Erythroblast (primary cell): ENCODE measurements at regions not wholly inside any gene's neighbourhood (a gene's known extent, or its start where the extent isn't known, plus 50 kb on each side); places are given as distances from the start of the nearest gene placed in this dataset.

ENCODE experiments used
- GATA1 ChIP-seq: IDR thresholded peaks from 2 replicates; pipeline ENCODE4 v1.6.1; 2011; ENCODE audit warnings: low read depth, mild to moderate bottlenecking, control low read depth, low read length, moderate library complexity
- POLR2A ChIP-seq: IDR thresholded peaks from 2 replicates; pipeline ENCODE4 v1.6.1; 2011; ENCODE audit warnings: mild to moderate bottlenecking, low read length

GRCh38 chr12:59938190-59938962 is 342.5 kb downstream of the SLC16A7 start:
- TF ChIP-seq POLR2A (no peak), GATA1 (no peak)
